HG02763 (cell line): ENCODE measurements at regions not wholly inside any gene's neighbourhood (a gene's known extent, or its start where the extent isn't known, plus 50 kb on each side); places are given as distances from the start of the nearest gene placed in this dataset.

Source experiments
- ATAC-seq: cut with Tn5 transposase; IDR thresholded peaks from one replicate; pipeline ENCODE4 v1.9.1; 2021; ENCODE audit warnings: mild to moderate bottlenecking, moderate library complexity; ENCODE audit not compliant: unreplicated experiment

DNA sequence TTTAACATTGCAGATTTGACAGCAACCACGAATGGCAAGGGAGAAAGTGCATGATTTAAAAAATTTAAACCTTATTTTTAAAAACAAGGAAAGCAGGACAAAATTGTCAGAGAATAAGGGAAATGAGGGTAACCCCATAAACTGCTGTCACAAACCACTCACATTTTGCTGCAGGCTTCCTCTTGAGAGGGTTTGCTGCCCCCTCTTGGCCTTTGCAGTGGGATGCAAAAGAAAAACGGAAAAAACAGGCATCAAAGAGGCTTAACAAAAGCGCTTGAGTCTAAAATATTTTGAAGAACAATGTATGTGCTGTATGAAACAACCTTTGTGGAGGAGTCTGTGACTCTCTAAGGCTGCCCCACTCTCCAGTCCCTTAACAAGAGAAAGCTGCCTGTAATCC, 91.6 kb downstream of the TMX3 start:
- ATAC-seq = no peak

DNA sequence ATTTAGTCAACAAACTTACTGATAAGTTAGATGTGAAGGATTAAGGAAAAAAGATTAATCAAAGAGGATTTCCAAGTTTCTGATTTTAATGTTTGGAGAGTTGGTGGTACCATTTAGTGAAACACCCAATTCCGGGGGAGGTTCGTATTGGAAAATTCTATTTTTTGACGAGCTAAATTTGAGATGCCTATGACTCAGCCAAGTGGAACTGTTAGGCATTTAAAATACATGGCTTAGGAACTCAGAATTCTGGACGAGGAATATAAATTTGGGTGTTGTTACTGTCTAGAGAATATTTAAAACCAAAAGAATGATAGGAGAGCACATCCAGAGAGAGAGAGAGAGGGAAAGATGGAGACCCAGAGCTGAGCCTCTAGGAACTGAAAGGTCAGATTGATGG, 103.6 kb downstream of the TMX3 start:
- ATAC-seq = no peak

DNA sequence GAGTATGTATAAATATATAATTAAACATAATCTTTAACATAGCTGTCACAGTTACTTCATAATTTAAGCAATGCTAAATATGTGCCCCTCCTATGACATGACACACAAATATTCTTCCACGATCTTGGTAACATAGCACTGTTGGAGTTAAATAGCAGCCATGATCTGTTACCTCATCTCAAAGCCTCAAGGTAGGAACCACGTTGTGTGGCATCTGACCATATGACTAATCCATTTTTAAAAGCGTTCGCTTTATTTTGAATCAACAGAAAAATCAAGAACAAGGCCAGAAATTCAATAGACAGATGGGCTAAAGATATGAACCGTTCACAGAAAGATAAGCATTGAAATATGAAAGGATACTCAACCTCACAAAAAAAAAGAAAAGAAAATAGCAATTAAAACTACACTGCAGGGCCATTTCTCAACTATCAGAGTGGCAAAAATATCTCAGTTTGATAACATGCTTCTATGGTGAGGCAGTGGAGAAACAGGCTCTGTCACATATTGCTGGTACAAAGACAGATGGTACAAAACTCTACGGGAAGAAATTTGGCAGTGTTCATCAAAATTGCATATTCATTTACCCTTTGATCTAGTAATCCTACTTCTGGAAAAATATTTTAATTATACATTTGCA, 105.9 kb downstream of the TMX3 start:
- no peak for ATAC-seq

DNA sequence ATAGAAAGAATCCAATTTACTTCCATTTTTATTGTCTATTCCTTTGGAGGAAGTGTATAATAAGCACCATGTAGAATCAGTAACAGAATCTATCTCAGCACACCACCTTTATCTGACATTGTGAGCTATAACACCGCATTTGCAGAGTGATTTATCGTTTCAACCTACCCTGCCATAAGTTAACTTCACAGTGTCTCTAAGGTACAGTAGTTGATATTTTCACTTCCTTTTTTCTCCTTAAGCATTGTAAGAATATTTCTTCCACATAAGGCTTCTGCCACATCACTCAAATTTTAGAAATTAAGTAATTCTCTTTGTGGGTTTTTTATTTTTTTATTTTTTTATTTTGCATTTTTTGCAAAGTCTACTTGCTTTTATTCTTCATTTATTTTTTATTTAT, 107.1 kb downstream of the TMX3 start:
- no peak for ATAC-seq

DNA sequence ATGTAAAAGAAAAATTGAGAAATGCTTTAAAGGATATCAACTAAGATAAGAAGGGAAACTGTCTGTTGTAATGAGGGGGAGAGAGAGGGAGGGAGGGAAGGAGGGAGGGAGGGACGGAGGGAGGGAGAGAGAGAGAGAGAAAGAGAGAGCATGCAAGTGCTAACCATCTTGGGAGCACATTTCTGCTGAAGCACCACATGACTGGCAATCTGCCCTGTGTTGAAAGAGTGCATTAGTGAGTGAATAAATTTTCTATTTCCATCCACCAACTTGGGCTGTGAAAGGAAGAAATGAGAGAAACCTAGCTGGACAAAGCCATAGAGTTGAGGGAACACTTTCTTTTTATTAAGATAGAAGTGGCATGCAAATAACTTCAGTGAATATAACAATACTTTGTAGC, 110.7 kb downstream of the TMX3 start:
- ATAC-seq = no peak

DNA sequence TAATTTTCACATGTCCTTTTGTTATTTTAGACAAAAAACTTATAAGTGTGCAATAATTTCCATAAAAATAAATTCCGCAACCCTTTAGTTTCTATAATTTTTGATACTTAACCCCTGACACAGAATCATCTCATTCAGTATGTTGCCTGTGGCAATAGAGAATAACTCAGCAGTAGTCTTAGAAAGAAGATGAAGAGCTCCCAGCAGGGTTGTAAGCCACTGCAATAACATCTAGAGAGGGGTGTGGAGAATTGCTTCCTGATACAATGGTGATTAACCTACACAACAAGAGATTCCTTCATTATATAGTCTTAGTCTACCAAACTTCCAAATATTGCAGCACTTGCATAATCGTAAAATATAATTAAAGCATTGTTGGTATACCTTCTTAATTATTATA, 118.9 kb downstream of the TMX3 start:
- no peak for ATAC-seq

DNA sequence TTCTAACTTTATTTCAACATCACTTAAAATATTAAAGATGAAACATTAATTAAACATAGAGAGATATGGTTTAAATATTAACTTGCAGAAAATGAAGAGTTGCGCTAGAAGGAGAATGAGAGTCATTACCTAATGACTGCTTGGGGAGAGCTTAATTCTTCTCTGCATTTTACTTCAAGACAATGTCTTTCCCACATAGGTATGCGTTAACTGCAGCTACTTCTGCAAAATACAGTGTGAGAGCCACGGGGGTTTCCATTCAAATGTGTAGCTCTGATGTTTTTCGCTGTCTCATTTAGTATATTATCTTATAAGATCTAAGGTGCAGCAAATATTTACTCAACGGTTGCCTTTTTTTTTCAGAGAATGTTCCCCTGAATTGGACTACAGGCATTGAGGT, 126.7 kb downstream of the TMX3 start:
- no peak for ATAC-seq

DNA sequence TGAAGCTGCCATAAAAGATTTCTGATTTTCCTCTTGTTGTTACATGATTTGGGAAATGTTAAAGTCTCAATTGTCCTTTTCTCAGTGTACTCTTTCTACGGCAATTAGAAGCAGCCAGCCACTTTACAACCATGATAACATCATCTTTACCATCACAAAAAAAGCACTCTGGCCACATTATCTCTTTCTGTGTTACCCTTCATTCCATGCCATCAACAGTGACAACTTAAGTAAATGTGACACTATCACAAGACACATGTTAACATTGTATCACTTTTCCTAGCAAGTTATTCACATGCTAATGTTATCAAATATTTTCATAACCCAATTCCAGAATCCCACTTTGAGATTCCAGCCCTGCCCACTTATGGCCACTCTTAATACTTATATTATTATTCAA, 131.2 kb downstream of the TMX3 start:
- no peak for ATAC-seq

DNA sequence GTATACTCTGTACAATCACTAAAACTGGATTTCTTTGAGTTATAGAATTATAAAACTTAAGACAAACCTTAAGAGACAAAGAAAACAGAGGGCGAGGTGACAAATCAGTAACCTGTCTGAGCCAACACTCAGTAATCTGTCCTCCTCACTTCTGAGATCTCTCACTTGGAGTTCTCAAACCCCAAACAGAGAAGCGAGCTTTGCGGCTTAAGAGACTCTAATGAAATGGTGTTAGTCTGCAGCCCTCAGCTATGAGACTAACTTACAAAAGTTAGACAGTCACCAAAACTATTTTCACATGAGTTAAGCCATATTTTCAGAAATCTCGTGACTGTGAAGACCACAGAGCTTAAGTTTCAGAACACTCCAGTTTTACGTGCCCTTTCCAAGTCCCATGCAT, 140.6 kb downstream of the TMX3 start:
- no peak for ATAC-seq

DNA sequence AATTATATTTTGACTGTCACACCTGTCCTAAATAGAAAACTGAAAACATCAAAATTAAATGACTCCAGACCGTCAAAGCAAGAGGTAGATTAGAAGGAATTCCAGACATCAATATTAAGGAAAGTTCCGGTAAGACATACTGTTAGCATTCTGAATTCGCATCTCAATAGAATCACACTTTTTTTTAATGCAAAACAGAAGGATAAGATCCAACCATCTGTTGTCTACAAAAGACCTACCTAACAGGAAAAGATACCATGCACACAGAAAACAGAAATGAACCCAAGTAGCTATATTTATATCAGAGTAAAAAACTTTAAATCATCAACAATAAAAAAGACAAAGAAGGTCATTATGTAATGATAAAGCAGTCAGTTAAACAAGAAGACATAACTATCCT, 145.0 kb downstream of the TMX3 start:
- ATAC-seq = no peak

DNA sequence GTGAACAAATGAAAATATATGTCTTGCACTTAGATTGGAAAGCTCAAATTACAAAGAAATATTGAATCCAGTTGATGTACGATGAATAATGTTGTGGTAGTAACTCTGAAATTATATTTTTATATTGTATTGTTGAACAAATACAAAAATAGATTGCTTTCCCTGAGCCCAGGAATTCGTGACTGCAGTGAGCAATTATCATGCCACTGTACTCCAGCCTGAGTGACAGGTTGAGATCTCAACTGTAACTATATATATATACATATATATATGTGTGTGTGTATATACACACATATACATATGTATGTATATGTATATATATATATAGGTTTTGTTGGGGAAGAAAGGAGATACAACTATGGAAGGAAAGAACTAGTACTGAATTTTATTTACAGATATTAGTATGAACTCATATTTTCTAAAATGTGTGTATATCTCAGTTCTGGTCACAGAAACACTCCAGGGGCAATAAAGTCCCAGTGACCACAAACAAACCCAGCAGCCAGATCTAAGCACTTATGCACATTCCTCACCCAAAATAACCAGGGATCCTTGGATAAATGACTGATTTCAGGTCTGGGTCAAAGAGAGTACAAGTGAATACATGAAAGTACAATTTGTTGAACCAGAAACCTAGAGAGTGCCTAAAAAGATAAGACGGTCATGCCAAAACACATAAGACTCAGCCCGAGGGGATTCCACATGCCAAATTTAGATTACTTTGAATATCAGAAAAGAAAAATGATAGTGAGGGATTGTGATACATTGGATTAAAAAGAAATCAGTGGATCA, 146.3 kb downstream of the TMX3 start:
- no peak for ATAC-seq

DNA sequence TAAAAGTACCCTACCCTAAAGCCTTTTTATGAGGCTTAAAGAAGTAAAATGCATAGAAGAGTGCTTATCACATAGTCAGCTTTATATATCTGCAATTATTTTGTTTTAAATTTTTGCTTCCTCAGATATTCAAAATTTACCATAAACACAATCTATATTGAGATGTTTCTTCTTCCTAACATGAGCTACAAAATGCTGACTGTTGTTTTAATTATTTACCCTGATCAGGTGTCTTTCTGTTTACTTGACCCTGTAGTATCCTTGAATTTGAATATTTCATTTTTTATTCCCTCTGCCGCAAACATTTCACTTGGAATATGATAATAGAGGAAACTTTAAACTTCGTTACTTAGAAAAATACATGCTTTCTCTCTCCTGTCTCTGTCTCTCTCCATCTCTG, 147.9 kb downstream of the TMX3 start:
- ATAC-seq = no peak

DNA sequence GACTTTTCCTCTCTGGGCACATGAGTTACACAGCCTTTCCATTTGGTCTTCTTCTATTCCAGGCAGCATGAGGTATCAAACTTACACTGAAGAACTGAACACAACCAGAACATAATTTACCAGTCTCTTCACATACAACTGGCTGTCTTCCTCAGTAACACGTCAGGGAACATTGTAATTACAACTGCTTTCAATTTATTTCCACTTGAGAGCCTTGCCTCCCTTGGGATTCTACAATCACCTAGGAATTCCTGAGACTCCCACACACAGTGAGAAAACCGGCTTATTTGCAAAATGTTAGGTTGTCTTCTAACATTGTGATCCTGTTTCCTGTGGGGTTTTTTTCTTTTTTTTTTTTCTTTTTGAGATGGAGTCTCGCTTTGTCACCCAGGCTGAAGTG, 149.9 kb downstream of the TMX3 start:
- no peak for ATAC-seq

DNA sequence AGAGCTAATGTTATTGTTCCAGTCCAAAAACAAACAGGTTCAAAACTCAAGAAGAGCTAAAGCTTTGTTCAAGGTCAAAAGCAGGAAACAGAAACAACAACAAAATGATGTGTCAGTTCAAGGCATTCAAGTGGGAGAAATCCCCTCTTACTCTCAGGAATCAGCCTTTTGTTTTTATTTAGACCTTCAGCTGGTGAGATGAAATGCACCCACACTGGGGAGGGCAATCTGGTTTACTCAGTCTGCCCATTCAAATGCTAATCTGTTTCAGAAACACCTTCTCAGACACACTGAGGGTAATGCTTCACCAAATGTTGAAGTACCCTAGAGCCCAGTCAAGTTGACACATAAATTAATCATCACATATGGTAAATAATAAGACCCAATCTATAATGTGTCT, 150.6 kb downstream of the TMX3 start:
- no peak for ATAC-seq

DNA sequence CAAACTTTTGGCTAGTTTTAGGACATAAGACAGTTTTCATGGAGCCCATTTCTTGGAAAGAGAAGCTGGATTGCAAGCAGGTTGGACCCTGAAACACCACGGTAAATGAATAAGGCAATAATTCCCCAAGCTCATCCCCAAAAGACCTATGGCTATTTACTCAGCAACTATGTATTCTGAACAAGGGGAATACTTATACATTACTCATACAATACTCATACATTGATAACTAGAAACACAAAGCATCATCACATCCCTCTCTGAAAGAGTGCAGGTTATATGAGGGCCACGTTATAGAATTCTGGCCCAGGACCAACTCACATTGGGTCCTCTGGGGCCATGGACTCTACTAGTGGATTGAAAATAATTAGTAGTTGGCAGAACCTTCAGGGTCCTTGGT, 154.8 kb downstream of the TMX3 start:
- ATAC-seq = no peak

DNA sequence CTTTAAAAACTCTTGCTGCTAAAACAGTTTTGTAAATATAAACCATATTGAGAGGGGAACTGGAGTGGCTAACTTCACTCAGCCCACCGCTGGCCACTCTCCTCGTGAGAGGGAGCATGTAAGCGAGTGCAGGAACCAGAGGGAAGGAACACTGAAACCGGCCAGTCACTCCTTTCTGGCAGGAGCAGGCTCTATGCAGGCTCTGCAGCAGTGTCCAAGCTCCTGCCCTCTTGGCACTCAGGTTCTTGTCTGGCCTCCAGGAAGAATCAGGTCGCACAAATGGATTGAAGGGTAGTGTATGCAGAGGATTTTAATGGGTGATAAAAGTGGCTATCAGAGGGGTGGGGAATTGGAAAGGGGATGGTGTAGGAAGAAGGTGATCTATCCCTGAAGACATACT, 157.7 kb downstream of the TMX3 start:
- no peak for ATAC-seq

DNA sequence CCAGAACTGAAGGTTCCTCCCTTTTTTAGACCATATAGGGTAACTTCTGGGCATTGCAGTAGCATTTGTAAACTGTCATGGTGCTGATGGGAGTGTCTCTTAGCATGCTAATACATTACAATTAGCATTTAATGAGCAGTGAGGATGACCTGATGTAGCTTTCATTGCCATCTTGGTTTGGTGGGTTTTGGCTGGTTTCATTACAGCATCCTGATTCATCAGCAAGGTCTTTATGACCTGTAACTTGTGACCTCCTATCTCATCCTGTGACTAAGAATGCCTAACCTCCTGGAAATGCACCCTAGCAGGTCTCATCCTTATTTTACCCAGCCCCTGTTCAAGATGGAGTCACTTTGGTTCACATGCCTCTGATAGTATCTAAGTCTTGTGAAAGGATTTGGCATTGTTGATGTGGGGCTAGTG, 159.0 kb downstream of the TMX3 start:
- ATAC-seq = no peak

DNA sequence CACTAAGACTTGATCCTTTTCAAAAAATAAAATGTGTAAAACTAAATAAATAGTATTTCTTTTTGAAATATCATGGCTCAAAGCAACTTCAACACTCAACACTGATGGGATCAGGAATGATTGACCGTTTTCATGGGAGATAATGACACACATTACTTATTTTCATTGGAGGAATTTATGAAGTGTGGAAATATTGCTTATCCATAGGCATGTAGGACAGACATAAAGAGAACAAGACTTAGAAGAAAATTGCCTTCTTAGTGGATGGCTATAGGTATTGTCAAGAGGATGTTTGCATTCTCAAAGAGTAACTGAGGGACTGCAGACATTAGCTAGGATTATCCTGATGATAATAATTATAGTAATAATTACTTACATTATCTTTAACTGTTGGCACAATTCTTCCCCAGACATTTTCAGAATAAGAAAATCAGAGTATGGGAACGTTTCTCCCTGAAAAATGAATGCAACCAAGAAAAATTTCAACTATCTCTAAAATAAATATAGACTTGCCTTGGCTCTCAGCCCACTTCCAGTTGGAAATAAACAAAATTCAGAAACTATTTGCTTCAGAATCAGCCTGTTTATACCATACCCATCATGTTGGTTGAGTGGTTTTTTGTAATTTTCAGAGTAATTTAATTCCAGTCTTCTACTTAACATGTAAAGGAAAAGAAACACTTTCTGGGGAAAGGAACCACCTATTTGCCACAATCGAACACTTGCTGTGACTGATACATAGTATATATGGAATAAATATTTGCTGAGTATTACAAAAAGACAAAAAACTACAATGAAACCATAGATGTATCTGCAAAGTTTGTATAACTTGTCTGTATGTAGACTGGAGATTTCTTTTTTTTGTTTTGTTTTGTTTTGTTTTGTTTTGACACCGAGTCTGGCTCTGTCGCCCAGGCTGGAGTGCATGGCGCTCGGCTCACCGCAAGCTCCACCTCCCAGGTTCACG, 165.7 kb downstream of the TMX3 start:
- no peak for ATAC-seq

DNA sequence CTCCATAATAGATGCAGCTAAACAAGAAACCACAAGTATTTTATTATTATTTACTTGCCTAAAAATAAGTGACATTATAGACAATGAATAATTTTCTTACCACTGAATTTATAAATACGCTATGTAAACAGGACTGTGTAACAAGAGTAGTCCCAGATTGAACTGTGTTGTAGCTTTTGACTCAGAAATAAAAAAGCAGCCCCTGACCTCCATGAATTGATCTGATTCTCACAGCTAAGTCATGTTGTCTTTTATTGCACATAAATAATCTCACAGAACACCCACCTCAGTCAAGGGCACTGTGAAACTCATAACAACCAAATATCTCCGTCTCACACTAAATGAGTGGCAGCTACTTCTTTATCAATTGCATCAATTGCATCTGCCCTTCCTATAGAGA, 171.6 kb downstream of the TMX3 start:
- ATAC-seq = no peak

DNA sequence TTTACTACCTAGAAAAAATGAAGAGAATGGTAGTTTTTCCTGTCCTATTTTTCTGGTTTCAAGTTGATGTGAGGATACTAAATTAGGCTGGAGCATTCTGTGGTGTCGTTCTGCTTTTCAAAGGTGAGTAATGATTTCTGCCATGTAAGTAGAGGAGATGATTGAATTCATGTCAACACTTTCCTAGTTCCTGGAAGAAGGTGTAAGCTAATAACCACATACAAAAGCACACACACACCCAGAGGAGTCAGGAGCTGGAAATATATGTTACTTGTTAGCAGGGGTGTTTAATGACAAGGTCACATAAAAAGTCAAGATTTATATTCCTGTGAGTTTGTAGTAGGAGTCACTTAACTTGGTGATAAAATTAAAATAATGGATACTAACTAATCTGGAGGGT, 172.1 kb downstream of the TMX3 start:
- no peak for ATAC-seq

DNA sequence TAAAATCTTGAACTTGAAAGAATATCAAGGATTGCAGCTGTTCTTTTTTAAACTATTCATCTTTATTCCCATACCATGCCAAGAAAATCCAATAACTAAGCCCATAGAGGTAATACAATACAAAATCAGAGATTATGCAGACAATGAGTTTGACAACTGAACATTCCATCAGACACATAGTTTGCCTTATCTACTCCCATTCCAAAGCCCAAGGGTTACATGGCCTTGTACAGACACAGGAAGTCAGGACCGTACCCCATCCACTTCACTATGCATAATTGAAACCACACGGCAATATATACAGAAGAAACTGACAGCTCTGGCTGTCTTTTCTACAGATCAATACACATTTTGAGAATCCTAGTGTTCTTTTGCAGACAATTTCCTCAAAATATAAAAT, 181.3 kb downstream of the TMX3 start:
- no peak for ATAC-seq
